ENCODE measurements at regions not wholly inside any gene's neighbourhood (a gene's known extent, or its start where the extent isn't known, plus 50 kb on each side); places are given as distances from the start of the nearest gene placed in this dataset.

DNA sequence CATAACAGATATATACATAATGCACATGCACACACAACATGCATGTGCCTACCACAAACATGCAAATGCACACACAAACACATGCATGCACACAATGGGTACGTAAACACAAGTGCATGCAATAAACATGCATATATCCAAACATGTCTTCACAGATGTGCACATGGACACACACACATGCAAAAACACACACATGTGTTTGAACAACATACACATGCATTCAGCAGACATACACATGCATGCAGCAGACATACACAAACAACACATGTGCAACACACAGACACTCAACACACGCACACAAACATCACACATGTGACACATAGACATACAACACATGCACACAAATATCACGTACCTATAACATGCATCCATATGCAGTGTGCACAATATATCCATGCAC is 74.2 kb downstream of the KLF6 start:
- ATAC-seq: no peak
- TF ChIP-seq ISL1 (CRISPR knock-in tag; IDR thresholded peaks at IDR 0.05): no peak
- no peak for TF ChIP-seq CSDC2 (CRISPR knock-in tag; IDR thresholded peaks at IDR 0.05)

GRCh38 chr10:3709456-3710060 is 75.5 kb downstream of the KLF6 start:
- no peak for ATAC-seq
- TF ChIP-seq ISL1 (CRISPR knock-in tag; IDR thresholded peaks at IDR 0.05) (no peak), GLIS3 (CRISPR knock-in tag; IDR thresholded peaks at IDR 0.05) (no peak), CSDC2 (CRISPR knock-in tag; IDR thresholded peaks at IDR 0.05) (no peak), ZNF70 (CRISPR knock-in tag; IDR thresholded peaks at IDR 0.05) (no peak), ARNTL (CRISPR knock-in tag; IDR thresholded peaks at IDR 0.05; ENCODE audit: borderline replicate concordance, low read depth) (no peak), RARB (CRISPR knock-in tag; IDR thresholded peaks at IDR 0.05) (no peak), CREB5 (CRISPR knock-in tag; IDR thresholded peaks at IDR 0.05; ENCODE audit: low read depth) (no peak)
- TF ChIP-seq, protein P1, sequence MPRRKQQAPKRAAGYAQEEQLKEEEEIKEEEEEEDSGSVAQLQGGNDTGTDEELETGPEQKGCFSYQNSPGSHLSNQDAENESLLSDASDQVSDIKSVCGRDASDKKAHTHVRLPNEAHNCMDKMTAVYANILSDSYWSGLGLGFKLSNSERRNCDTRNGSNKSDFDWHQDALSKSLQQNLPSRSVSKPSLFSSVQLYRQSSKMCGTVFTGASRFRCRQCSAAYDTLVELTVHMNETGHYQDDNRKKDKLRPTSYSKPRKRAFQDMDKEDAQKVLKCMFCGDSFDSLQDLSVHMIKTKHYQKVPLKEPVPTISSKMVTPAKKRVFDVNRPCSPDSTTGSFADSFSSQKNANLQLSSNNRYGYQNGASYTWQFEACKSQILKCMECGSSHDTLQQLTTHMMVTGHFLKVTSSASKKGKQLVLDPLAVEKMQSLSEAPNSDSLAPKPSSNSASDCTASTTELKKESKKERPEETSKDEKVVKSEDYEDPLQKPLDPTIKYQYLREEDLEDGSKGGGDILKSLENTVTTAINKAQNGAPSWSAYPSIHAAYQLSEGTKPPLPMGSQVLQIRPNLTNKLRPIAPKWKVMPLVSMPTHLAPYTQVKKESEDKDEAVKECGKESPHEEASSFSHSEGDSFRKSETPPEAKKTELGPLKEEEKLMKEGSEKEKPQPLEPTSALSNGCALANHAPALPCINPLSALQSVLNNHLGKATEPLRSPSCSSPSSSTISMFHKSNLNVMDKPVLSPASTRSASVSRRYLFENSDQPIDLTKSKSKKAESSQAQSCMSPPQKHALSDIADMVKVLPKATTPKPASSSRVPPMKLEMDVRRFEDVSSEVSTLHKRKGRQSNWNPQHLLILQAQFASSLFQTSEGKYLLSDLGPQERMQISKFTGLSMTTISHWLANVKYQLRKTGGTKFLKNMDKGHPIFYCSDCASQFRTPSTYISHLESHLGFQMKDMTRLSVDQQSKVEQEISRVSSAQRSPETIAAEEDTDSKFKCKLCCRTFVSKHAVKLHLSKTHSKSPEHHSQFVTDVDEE (CRISPR knock-in tag; IDR thresholded peaks at IDR 0.05): no peak
- TF ChIP-seq, protein P2, sequence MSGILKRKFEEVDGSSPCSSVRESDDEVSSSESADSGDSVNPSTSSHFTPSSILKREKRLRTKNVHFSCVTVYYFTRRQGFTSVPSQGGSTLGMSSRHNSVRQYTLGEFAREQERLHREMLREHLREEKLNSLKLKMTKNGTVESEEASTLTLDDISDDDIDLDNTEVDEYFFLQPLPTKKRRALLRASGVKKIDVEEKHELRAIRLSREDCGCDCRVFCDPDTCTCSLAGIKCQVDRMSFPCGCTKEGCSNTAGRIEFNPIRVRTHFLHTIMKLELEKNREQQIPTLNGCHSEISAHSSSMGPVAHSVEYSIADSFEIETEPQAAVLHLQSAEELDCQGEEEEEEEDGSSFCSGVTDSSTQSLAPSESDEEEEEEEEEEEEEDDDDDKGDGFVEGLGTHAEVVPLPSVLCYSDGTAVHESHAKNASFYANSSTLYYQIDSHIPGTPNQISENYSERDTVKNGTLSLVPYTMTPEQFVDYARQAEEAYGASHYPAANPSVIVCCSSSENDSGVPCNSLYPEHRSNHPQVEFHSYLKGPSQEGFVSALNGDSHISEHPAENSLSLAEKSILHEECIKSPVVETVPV (CRISPR knock-in tag; IDR thresholded peaks at IDR 0.05): no peak
- TF ChIP-seq, protein P3, sequence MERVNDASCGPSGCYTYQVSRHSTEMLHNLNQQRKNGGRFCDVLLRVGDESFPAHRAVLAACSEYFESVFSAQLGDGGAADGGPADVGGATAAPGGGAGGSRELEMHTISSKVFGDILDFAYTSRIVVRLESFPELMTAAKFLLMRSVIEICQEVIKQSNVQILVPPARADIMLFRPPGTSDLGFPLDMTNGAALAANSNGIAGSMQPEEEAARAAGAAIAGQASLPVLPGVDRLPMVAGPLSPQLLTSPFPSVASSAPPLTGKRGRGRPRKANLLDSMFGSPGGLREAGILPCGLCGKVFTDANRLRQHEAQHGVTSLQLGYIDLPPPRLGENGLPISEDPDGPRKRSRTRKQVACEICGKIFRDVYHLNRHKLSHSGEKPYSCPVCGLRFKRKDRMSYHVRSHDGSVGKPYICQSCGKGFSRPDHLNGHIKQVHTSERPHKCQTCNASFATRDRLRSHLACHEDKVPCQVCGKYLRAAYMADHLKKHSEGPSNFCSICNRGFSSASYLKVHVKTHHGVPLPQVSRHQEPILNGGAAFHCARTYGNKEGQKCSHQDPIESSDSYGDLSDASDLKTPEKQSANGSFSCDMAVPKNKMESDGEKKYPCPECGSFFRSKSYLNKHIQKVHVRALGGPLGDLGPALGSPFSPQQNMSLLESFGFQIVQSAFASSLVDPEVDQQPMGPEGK (CRISPR knock-in tag; IDR thresholded peaks at IDR 0.05; ENCODE audit: borderline replicate concordance): no peak

DNA sequence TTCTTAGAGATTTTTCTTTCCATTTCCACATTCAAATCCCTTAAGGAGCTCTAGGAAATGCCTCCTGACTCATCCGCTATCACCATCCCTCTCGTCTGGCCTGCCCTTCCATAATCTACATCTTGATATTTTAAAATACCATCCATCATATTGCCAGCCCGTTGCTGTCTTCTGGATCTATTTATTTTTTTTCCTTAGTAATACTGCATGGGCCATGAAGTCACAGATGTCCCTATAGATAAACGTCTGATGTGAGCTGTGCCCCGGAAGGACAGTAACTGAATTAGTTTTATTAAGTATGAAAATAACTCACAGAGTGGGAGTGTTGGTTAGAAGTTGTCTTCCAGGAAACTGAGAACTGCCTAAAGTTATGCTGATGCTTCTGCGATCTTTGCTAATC is 76.2 kb downstream of the KLF6 start:
- ATAC-seq: peak; percentile 95
- peak; percentile 68 for TF ChIP-seq ISL1 (CRISPR knock-in tag; IDR thresholded peaks at IDR 0.05)
- TF ChIP-seq ZNF70 (CRISPR knock-in tag; IDR thresholded peaks at IDR 0.05): no peak
- TF ChIP-seq ZNF8 (CRISPR knock-in tag; IDR thresholded peaks at IDR 0.05): no peak

DNA sequence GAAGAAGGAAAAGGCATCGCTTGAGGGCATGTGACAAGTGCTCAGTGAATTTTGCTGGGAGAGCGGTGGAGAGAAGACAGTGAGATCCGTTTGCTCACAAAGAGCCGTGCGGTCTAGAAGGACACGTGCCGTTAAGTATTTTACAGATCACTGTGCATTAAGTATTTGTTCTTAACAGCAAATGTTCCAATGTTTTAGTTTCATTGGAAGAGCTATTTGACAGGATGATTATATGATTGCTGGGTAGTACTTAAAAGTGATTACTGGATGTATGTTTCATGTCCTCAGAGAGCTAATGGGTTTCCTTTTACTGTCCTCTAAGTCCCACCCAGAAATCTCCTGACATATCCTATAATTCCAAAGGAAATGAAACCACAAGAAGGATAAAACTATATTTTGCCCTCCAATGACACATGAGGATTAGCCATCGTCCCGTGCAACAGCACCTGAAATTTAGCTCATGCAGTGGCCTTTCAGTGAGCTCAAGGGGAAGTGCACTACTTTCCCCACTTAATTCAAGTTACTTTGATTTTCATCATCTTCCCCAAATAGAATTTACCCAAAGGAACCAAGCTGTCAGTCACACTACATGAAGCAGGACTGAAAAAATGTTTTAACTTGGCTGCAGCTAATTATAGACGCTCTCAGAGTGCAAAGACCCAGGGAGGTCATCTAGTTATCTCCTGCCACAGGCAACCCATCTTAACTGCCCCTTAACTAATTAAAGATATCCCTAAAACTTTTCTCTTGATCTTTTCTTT is 80.3 kb downstream of the KLF6 start:
- TF ChIP-seq ZNF565 (CRISPR knock-in tag; conservative IDR thresholded peaks at IDR 0.05; ENCODE audit: low read depth) (no peak), ARNTL (CRISPR knock-in tag; IDR thresholded peaks at IDR 0.05; ENCODE audit: borderline replicate concordance, low read depth) (no peak), RARB (CRISPR knock-in tag; IDR thresholded peaks at IDR 0.05) (no peak), ZNF70 (CRISPR knock-in tag; IDR thresholded peaks at IDR 0.05) (no peak), ISL1 (CRISPR knock-in tag; IDR thresholded peaks at IDR 0.05) (no peak), ZFP30 (CRISPR knock-in tag; IDR thresholded peaks at IDR 0.05) (no peak), GLIS3 (CRISPR knock-in tag; IDR thresholded peaks at IDR 0.05) (no peak), TOX (CRISPR knock-in tag; IDR thresholded peaks at IDR 0.05; ENCODE audit: borderline replicate concordance) (no peak), BACH2 (CRISPR knock-in tag; IDR thresholded peaks at IDR 0.05; ENCODE audit: borderline replicate concordance) (no peak), SNAI2 (CRISPR knock-in tag; IDR thresholded peaks at IDR 0.05) (no peak), ZNF8 (CRISPR knock-in tag; IDR thresholded peaks at IDR 0.05) (no peak)
- TF ChIP-seq, protein P1 (CRISPR knock-in tag; IDR thresholded peaks at IDR 0.05): no peak
- TF ChIP-seq, protein P3 (CRISPR knock-in tag; IDR thresholded peaks at IDR 0.05; ENCODE audit: borderline replicate concordance): no peak
- ATAC-seq: no peak
